Naive thymus-derived CD8-positive, alpha-beta T cell (primary cell): ENCODE measurements at regions not wholly inside any gene's neighbourhood (a gene's known extent, or its start where the extent isn't known, plus 50 kb on each side); places are given as distances from the start of the nearest gene placed in this dataset.

ENCODE experiments used
- ATAC-seq, 2 donors: fragments of 150-1000 bp; cut with Tn5 transposase in 1 of 2; sonication (Bioruptor Pico), chemical (Tn5 transposase) in 1 of 2; 1 replicate in 1 of 2; 2 replicates in 1 of 2; pipeline ENCODE4 v1.10.0; 2021; ENCODE audit warnings: mild to moderate bottlenecking in 2 of 2, moderate library complexity in 2 of 2
- POLR2A ChIA-PET: fragments of 350-600 bp; sonication (Branson Sonifier 250); formaldehyde crosslinking; loops from one replicate; lab custom pipeline; 2021; ENCODE audit warnings: antibody characterized with exemption; lab: Charles Lee
- DNase-seq, 10 donors: peaks; one replicate each; pipeline versions ENCODE4 v3.0.0 to v3.0.0-alpha.2; 2020 to 2022
- H3K27ac Mint-ChIP-seq, 10 donors: one replicate each; pipeline ENCODE4 v1.8.0; 2020 to 2022; ENCODE audit warnings: mild to moderate bottlenecking in 10 of 10, mixed read lengths in 10 of 10, moderate library complexity in 4 of 10, inconsistent platforms in 1 of 10
- H3K27me3 Mint-ChIP-seq, 5 donors: one replicate each; pipeline ENCODE4 v1.8.0; 2021 to 2022; ENCODE audit warnings: mixed read lengths in 5 of 5
- H3K36me3 Mint-ChIP-seq, 3 donors: one replicate each; pipeline ENCODE4 v1.8.0; 2020 to 2022; ENCODE audit warnings: mixed read lengths in 3 of 3, mild to moderate bottlenecking in 2 of 3, inconsistent platforms in 1 of 3
- H3K4me1 Mint-ChIP-seq, 4 donors: one replicate each; pipeline ENCODE4 v1.8.0; 2021 to 2022; ENCODE audit warnings: mixed read lengths in 4 of 4
- H3K4me3 Mint-ChIP-seq, 10 donors: one replicate each; pipeline ENCODE4 v1.8.0; 2020 to 2022; ENCODE audit warnings: mild to moderate bottlenecking in 10 of 10, mixed read lengths in 10 of 10, moderate library complexity in 6 of 10, inconsistent platforms in 1 of 10
- H3K9me3 Mint-ChIP-seq, 9 donors: one replicate each; pipeline ENCODE4 v1.8.0; 2020 to 2022; ENCODE audit warnings: mixed read lengths in 9 of 9, mild to moderate bottlenecking in 3 of 9, inconsistent platforms in 1 of 9, moderate library complexity in 1 of 9

DNA sequence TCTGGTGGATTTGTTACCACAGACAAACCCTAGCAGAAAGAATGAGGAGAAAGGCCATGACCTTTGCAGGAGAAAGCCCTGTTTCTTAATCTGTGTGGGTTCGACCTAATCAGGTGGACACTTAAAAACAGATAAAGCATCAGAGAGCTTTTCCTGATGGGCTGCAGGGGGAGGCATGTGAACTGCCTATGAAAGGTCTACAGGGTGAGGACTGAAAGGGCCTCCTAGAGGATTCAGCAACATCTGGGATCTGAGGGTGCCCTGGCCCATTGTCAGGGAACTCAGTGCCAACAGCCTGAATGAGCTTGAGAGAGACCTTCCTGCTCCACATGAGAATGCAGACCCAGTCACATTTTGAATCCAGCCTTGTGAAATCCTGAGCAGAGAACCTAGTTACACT lies 178.8 kb upstream of the DDHD1 start:
- Mint-ChIP-seq H3K27me3 (no peaks in the 10 kb centered on the region), H3K9me3 (no peaks in the 10 kb centered on the region), H3K4me1 (no peaks in the 10 kb centered on the region), H3K4me3 (no peak overlapping the region), H3K36me3 (peaks cover 0 to 7% (median 0%) of the 10 kb centered on the region in 3 donors), H3K27ac (no peak overlapping the region)
- POLR2A ChIA-PET: no interaction called here
- no peak for ATAC-seq
- no peak for DNase-seq

DNA sequence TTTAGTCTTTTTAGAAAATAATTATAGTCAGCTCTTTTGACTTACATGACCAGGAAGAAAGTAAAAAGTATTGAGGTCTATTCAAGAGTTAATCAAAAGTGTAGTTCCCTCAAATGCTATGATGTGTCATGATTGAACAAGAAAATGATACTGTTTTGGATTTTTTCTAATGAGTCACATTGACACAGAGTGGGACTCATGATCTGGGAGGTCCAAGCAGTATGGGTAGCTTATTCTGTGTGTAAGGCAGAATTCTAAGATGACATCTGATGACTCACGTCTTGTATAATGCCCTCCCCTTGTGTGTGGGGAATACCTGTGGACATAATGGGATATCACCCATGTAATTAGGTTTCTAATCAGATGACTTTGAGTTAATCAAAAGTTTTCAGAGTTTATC lies 178.1 kb upstream of the DDHD1 start:
- Mint-ChIP-seq H3K36me3 (peaks cover 0 to 7% (median 0%) of the 10 kb centered on the region in 3 donors), H3K4me3 (no peak overlapping the region), H3K27me3 (no peaks in the 10 kb centered on the region), H3K4me1 (no peaks in the 10 kb centered on the region), H3K27ac (no peak overlapping the region), H3K9me3 (no peaks in the 10 kb centered on the region)
- POLR2A ChIA-PET: no interaction called here
- DNase-seq: no peak
- ATAC-seq: no peak

DNA sequence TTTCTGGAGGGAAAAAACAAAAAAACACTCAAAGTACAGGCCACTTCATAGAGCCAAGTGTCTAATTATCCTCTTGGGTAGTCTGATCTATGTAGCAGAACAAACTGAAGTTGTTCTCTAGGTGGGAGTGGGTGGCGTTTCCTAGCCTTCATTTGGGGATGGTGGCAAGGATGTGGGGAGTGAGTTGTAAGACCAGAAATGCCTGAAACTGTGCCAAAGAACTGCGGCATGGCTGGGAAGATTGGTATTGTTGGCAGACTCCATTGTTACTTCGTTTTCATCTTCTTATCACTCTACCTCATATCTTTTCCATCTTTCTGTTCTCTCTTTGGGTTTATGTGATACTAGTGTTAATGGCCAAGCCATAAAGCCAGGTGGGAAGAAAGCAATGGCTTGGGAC lies 177.3 kb upstream of the DDHD1 start:
- H3K36me3 Mint-ChIP-seq: peaks cover 0 to 4% (median 0%) of the 10 kb centered on the region in 3 donors
- POLR2A ChIA-PET: no interaction called here
- ATAC-seq: no peak

DNA sequence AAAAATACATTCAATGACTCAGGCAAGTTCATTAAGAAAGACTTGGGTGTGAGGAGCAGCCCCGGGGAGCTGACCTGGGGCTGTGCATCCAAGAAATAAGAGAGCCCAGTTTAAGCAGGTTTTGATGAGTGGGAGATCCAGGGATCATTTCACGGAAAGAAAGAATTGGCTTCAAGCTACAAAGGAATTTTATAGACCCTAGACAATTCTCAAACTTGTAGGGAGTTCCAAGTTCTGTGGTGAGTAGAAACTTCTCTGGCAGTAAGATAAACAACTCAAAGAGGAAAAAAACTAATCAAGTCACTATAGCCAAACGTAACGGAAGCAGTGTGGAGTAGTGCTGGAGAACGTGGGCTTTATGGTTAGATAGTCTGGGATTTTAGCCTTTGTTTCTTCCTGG lies 175.7 kb upstream of the DDHD1 start:
- no peak for DNase-seq
- Mint-ChIP-seq H3K4me3 (no peak overlapping the region), H3K27ac (no peak overlapping the region), H3K4me1 (no peaks in the 10 kb centered on the region), H3K9me3 (peaks cover 0 to 4% (median 0%) of the 10 kb centered on the region in 9 donors), H3K27me3 (no peaks in the 10 kb centered on the region), H3K36me3 (peaks cover 0 to 4% (median 0%) of the 10 kb centered on the region in 3 donors)
- POLR2A ChIA-PET: no interaction called here
- no peak for ATAC-seq

More for the DNA sequence above, 177.3 kb upstream of the DDHD1 start:
- no peaks in the 10 kb centered on the region for H3K27me3 Mint-ChIP-seq
- H3K4me1 Mint-ChIP-seq: no peaks in the 10 kb centered on the region
- H3K9me3 Mint-ChIP-seq: no peaks in the 10 kb centered on the region
- DNase-seq: no peak
- H3K4me3 Mint-ChIP-seq: no peak overlapping the region
- peak overlapping the region in 1 of 10 donors; percentile 38 for H3K27ac Mint-ChIP-seq

DNA sequence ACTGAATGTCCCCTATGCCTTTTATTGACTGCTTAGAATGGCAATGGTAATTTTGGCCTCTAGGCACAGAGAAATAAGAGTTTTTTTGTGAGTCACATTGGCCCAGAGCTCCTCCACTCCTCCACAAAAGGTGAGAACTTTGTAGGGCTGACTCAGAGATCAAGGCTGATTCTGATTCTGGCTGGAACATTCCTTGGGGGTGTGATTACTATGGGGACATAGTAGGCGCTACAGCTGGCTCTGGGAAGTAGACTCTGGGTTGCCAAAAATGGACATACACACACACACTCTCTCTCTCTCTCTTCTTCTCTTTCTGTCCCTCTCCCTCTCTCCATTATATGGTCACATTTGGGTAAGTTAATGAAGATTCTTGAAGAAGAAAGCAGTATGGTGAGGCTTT lies 174.6 kb upstream of the DDHD1 start:
- Mint-ChIP-seq H3K36me3 (peaks cover 0 to 4% (median 0%) of the 10 kb centered on the region in 3 donors), H3K27ac (peak overlapping the region in 1 of 10 donors; percentile 12), H3K27me3 (no peaks in the 10 kb centered on the region), H3K4me1 (no peaks in the 10 kb centered on the region), H3K4me3 (no peak overlapping the region), H3K9me3 (peaks cover 0 to 4% (median 0%) of the 10 kb centered on the region in 9 donors)
- POLR2A ChIA-PET: no interaction called here
- no peak for DNase-seq
- no peak for ATAC-seq

DNA sequence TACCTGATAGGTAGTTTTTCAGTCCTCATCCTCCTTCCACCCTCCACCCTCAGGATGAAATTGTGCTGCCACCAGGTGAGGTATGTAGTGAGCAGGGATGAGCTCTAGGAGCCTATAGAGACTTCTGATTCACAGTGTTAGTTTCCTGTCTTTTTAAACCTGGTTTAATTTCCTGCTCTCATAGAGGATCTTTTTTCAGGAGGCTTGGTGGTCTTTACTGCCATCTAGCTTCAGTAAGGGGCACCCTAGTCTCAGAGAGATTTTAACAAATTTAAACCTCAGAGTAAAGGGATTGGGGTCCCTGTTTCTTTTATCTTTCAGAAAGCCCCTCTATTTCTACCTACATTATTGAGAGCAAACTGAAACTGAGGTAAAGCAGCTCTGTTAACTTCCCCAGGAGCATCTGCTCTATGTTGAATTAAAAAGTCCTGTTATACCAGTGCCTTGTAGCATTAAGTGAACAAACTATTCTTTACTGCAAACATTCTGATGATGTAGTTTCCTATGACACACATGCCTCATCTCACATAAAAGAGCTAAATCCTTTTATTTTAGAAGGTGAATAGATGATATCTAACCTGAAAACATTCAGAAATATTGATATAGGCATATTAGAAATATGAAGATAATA lies 172.2 kb upstream of the DDHD1 start:
- peaks cover 0 to 14% (median 5%) of the 10 kb centered on the region in 9 donors for H3K9me3 Mint-ChIP-seq
- no peak overlapping the region for H3K4me3 Mint-ChIP-seq
- H3K36me3 Mint-ChIP-seq: peaks cover 0 to 16% (median 7%) of the 10 kb centered on the region in 3 donors
- ATAC-seq: no peak
- H3K4me1 Mint-ChIP-seq: no peaks in the 10 kb centered on the region
- DNase-seq: peak in 1 of 10 donors; percentile 2
- no peaks in the 10 kb centered on the region for H3K27me3 Mint-ChIP-seq
- POLR2A ChIA-PET: no interaction called here
- H3K27ac Mint-ChIP-seq: no peak overlapping the region

DNA sequence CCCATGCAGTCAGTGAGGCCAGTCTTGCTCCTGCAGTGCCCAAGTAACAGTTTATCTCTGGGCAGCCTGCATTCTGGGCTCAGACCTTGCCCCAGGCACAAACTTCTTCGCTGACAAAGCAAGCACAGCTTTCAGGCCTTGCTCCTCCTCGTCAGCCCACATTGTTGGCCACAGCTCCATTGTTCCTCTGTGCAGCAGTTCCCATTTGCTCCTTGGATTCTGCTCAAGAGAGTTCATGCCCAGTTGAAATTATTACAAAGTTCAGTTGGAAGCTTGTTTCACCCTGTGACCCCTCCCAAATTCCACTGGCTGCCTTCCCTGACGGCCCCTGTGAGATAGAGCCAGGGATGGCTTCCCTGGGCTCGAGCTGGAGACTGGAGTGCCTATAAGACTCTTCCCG lies 163.4 kb upstream of the DDHD1 start:
- H3K9me3 Mint-ChIP-seq: peaks cover 0 to 52% (median 23%) of the 10 kb centered on the region in 9 donors
- no peak for DNase-seq
- H3K27ac Mint-ChIP-seq: no peak overlapping the region
- no peak for ATAC-seq
- H3K4me1 Mint-ChIP-seq: no peaks in the 10 kb centered on the region
- POLR2A ChIA-PET: no interaction called here
- peaks cover 5 to 59% (median 40%) of the 10 kb centered on the region in 3 donors for H3K36me3 Mint-ChIP-seq
- H3K4me3 Mint-ChIP-seq: no peak overlapping the region
- no peaks in the 10 kb centered on the region for H3K27me3 Mint-ChIP-seq

DNA sequence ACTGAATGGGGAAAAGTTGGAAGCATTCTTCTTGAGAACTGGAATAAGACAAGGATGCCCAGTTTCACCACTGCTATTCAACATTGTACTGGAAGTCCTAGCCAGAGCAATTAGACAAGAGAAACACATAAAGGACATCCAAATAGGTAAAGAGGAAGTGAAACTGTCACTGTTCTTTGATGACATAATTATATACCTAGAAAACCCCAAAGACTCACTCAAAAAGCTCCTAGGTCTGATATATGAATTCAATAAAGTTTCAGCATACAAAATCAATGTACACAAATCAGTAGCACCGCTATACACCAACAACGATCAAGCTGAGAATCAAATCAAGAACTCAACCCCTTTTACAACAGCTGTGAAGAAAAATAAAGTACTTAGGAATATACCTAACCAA lies 157.3 kb upstream of the DDHD1 start:
- POLR2A ChIA-PET: no interaction called here
- H3K27me3 Mint-ChIP-seq: peaks cover 0 to 2% (median 0%) of the 10 kb centered on the region in 5 donors
- H3K36me3 Mint-ChIP-seq: peaks cover 0 to 45% (median 24%) of the 10 kb centered on the region in 3 donors
- no peak overlapping the region for H3K27ac Mint-ChIP-seq
- no peak for DNase-seq
- H3K4me3 Mint-ChIP-seq: no peak overlapping the region
- peaks cover 0 to 40% (median 25%) of the 10 kb centered on the region in 9 donors for H3K9me3 Mint-ChIP-seq
- peaks cover 3 to 10% (median 9%) of the 10 kb centered on the region in 4 donors for H3K4me1 Mint-ChIP-seq
- ATAC-seq: no peak

DNA sequence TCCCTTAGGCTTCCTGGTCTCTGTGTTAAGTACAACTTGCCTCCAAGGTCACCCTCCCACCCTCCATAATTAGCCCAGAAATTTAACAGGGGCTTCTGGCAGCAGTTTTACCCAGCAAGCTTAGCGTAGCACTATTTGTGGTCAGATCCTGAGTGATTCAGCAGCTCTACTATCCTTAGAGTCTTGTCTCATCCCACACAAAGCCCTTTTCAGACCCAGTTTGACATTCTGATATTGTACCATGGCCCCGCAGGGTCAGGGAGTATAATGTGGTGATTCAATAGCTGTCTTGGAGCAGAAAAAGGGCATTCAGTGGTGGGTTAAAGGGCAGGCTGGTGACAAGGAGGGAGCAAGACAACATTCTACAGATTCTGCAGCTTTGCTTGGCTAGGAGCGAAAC lies 153.8 kb upstream of the DDHD1 start:
- peaks cover 0 to 20% (median 12%) of the 10 kb centered on the region in 3 donors for H3K36me3 Mint-ChIP-seq
- DNase-seq (no peak), ATAC-seq (no peak)
- POLR2A ChIA-PET: no interaction called here
- H3K27ac Mint-ChIP-seq: no peak overlapping the region
- peaks cover 3 to 10% (median 9%) of the 10 kb centered on the region in 4 donors for H3K4me1 Mint-ChIP-seq
- H3K9me3 Mint-ChIP-seq: peaks cover 0 to 25% (median 11%) of the 10 kb centered on the region in 9 donors
- H3K27me3 Mint-ChIP-seq: peaks cover 0 to 2% (median 0%) of the 10 kb centered on the region in 5 donors
- H3K4me3 Mint-ChIP-seq: no peak overlapping the region

DNA sequence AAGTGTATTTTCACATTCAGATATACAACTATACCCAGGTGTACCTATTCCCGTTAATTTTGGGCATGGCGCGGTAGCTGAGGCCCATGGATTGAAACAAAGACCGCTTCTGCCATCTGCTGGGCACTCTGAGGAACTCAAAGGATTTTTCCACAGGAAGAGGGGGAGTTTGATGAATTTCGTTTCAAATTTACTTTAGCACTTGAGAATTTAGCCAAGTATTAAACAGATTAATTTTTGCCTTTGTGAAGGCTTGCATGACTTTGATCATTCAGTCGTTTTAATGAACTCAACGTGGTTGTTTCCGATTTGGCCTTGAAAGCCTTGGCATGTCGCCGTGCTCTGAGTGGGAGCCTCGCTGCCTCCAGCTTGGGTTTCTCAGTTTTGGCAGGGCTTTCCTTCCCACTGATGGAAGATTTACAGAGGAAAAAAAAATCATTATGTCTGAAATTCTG lies 153.2 kb upstream of the DDHD1 start:
- POLR2A ChIA-PET: no interaction called here
- Mint-ChIP-seq H3K27ac (peak overlapping the region in 5 of 10 donors; percentile 14 to 79 (median 25)), H3K27me3 (peaks cover 0 to 3% (median 0%) of the 10 kb centered on the region in 5 donors), H3K4me1 (peaks cover 3 to 10% (median 9%) of the 10 kb centered on the region in 4 donors), H3K9me3 (peaks cover 0 to 23% (median 5%) of the 10 kb centered on the region in 9 donors), H3K4me3 (peak overlapping the region; percentile 41 to 83 (median 74)), H3K36me3 (peaks cover 0 to 17% (median 8%) of the 10 kb centered on the region in 3 donors)
- DNase-seq (peak in 9 of 10 donors; percentile 4 to 66 (median 27)), ATAC-seq (peak; percentile 42 to 44)

DNA sequence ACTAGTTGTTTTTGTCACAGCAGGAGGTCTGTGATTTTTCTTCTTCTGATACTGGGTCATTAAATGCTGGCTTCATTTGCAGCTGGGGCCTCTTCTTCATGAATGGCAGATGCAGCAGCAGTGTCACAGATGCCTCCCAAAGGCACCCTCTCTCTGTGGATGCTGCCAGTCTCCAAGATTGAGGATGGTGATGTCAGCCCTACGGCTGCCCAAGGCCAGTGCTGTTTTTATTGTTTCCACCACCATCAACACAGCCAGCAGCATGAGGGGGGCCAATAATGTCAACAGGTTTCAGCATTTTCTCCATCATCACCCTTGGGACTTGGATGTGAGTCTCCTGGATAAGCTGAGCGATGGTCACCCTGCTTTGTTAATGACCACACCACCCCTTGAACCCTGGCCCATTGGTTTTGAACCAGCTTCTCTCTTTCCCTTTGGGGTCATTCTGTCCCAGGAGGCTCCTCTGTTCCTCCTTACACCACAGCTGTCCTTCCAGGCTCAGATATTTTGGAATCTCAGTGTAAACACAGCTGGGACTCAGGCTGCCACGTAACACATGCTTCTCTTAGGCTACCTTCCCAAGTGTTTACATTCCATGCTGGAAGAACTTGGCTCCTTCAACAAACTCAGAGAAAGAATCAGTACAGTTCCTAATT lies 151.7 kb upstream of the DDHD1 start:
- ATAC-seq (no peak), DNase-seq (no peak)
- peaks cover 0 to 3% (median 0%) of the 10 kb centered on the region in 5 donors for H3K27me3 Mint-ChIP-seq
- POLR2A ChIA-PET: no interaction called here
- peaks cover 0 to 13% (median 0%) of the 10 kb centered on the region in 9 donors for H3K9me3 Mint-ChIP-seq
- no peak overlapping the region for H3K4me3 Mint-ChIP-seq
- H3K4me1 Mint-ChIP-seq: peaks cover 3 to 10% (median 9%) of the 10 kb centered on the region in 4 donors
- H3K27ac Mint-ChIP-seq: no peak overlapping the region
- H3K36me3 Mint-ChIP-seq: peaks cover 0 to 5% (median 0%) of the 10 kb centered on the region in 3 donors

DNA sequence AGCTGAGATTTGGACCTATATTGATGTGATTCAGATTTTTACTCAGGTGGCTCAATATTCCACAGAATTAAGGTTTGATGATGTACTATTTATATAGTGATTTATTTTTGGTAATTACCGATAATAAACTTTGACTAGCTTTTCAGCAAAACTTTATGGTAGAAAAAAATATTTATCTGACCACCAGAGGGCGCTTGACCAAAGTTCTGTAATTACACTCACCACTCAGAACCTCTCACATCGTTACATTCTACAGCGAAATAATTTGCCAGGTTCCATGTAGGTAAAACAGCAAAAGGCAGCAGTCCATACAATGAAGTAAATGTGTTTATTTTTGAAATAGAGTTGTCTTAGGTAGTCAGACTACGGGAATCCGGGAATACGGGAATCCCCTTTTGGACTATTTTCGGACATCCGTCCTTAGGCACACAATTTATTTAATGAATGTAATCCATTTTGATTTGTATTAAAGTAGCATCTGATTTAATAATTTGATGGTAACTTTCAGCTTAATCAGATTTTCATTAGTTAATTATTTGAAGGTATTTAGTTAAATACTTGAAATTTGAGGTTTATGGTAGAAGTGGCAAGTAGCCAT lies 143.0 kb upstream of the DDHD1 start:
- Mint-ChIP-seq H3K4me1 (no peaks in the 10 kb centered on the region), H3K9me3 (peaks cover 0 to 3% (median 0%) of the 10 kb centered on the region in 9 donors), H3K27ac (no peak overlapping the region), H3K36me3 (no peaks in the 10 kb centered on the region), H3K4me3 (no peak overlapping the region), H3K27me3 (no peaks in the 10 kb centered on the region)
- ATAC-seq: no peak
- POLR2A ChIA-PET: no interaction called here
- peak in 6 of 10 donors; percentile 4 to 50 (median 28) for DNase-seq

DNA sequence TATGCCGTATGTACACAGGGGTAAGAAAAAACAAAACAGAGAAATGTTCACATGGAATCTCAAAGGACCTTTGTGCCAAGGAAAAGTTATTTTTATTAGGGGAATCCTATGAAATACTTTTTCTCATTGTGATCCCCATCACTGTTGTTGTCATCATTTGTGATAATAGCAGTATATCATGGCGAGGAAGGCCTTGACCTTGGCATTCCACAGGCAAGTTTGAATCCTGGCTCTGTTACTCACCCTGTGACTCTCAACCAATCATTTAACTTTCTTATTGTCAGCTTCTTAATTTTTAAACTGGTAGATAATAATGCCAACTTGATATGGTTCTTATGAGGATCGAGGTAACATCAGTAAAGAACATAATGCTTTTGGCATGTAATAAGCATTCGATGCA lies 142.2 kb upstream of the DDHD1 start:
- Mint-ChIP-seq H3K36me3 (no peaks in the 10 kb centered on the region), H3K9me3 (no peaks in the 10 kb centered on the region), H3K4me3 (no peak overlapping the region), H3K27me3 (no peaks in the 10 kb centered on the region), H3K4me1 (no peaks in the 10 kb centered on the region), H3K27ac (no peak overlapping the region)
- ATAC-seq (no peak), DNase-seq (no peak)
- POLR2A ChIA-PET: no interaction called here
